ENCODE measurements at regions not wholly inside any gene's neighbourhood (a gene's known extent, or its start where the extent isn't known, plus 50 kb on each side); places are given as distances from the start of the nearest gene placed in this dataset.

DNA sequence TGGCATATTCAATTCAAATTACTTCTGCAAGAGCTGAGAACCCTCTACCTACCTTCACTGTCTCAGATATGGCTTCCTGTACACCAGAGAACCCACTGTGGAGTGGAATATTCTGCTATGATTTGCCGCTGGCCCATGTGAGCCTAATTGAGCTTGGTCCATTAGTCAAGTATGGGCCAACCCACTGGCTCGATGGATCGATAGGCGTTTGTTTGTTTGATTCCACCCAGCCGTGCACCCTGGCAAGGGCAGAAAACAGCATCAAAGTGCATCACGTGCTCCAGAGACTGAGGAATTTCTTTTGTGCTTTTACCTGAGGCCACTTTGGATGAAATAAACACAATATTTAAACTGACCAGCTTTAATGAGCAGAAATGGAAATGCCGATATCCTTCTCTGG, 426.3 kb downstream of the AACS start:
- H3K36me3 ChIP-seq (ENCODE audit: control insufficient read depth in 2 of 4, insufficient read depth in 4 of 4, low read length in 3 of 4): peaks cover 0 to 5% (median 0%) of the 10 kb centered on the region in 4 experiments; a peak in 1 of 8 replicates
- H3K18ac ChIP-seq (ENCODE audit: extremely low read depth, low read length): no peak overlapping the region
- H3K27ac ChIP-seq (ENCODE audit: low read depth, low read length): no peak overlapping the region
- no peak overlapping the region for H4K91ac ChIP-seq (replicated peaks; ENCODE audit: insufficient read length, low read length)
- DNase-seq (ENCODE audit: low read depth in 1 of 2, low spot score in 2 of 2) (no peak), FAIRE-seq (no peak)
- no peak overlapping the region for H2AFZ ChIP-seq (ENCODE audit: low read length)
- ChIA-PET CTCF (ENCODE audit: partially characterized antibody) (interaction anchor here (1.0 to 1.3 kb wide), 2 partner anchors 11 to 33 kb away, joined by 3 read pairs; no protein-coding TSS in a partner anchor), POLR2A (ENCODE audit: partially characterized antibody) (no interaction called here)
- H2BK5ac ChIP-seq (ENCODE audit: low read depth, low read length): no peak overlapping the region
- H3K27me3 ChIP-seq (replicated peaks in 1 of 4; ENCODE audit: control insufficient read depth in 3 of 4, extremely low read depth in 1 of 4, insufficient read depth in 3 of 4, low read length in 3 of 4): no peaks in the 10 kb centered on the region
- no peak overlapping the region for H3K23ac ChIP-seq (ENCODE audit: insufficient read length)
- no peaks in the 10 kb centered on the region for H3K79me1 ChIP-seq (ENCODE audit: low read depth, low read length)
- no peak overlapping the region for H3K56ac ChIP-seq (replicated peaks; ENCODE audit: insufficient read length, low read depth, low read length)
- H3K4me3 ChIP-seq (ENCODE audit: extremely low read depth in 1 of 4, insufficient read depth in 2 of 4, low read depth in 3 of 4, low read length in 4 of 4): no peak overlapping the region
- H2AK5ac ChIP-seq (ENCODE audit: low read depth, low read length): no peak overlapping the region
- no peaks in the 10 kb centered on the region for H3K23me2 ChIP-seq (ENCODE audit: low read depth, low read length)
- H2BK20ac ChIP-seq (ENCODE audit: low read length): no peak overlapping the region
- no peak overlapping the region for H4K5ac ChIP-seq (ENCODE audit: insufficient read length, low read depth, low read length)
- H3K4me2 ChIP-seq (ENCODE audit: insufficient read depth in 1 of 2, low read depth in 2 of 2, low read length in 2 of 2): no peak overlapping the region
- H3K4ac ChIP-seq (replicated peaks; ENCODE audit: insufficient read length, low read depth, low read length): no peak overlapping the region
- H3K9ac ChIP-seq (replicated peaks in 1 of 4; ENCODE audit: extremely low read depth in 1 of 4, low read depth in 3 of 4, low read length in 3 of 4): no peak overlapping the region
- peaks cover 1 to 2% of the 10 kb centered on the region in 2 experiments for H4K20me1 ChIP-seq (replicated peaks in 1 of 2; ENCODE audit: control insufficient read depth in 1 of 2, insufficient read depth in 2 of 2, low read length in 2 of 2)
- no peak overlapping the region for H4K8ac ChIP-seq (ENCODE audit: extremely low read depth, insufficient read depth, low read length)
- no peak overlapping the region for H2BK15ac ChIP-seq (ENCODE audit: low read length)
- H2BK120ac ChIP-seq (replicated peaks; ENCODE audit: low read depth, low read length): no peak overlapping the region
- no peak overlapping the region for H2BK12ac ChIP-seq (ENCODE audit: low read depth, low read length)
- H3K9me3 ChIP-seq (ENCODE audit: insufficient read depth in 2 of 2, low read depth in 1 of 2, low read length in 1 of 2): peaks cover 4 to 5% of the 10 kb centered on the region in 2 experiments; a peak in 1 of 4 replicates
- peaks cover 0 to 3% of the 10 kb centered on the region in 2 experiments; a peak in 1 of 4 replicates for H3K79me2 ChIP-seq (ENCODE audit: control insufficient read depth in 1 of 2, insufficient read depth in 2 of 2, low read length in 2 of 2)
- no peak overlapping the region for H3K14ac ChIP-seq (ENCODE audit: insufficient read length)
- peaks cover 0 to 4% (median 2%) of the 10 kb centered on the region in 4 experiments; a peak in 2 of 7 replicates for H3K4me1 ChIP-seq (replicated peaks in 1 of 4; ENCODE audit: control insufficient read depth in 3 of 4, insufficient read depth in 4 of 4, low read length in 3 of 4)
- WGBS, 2 experiments (ENCODE audit: extremely low coverage in 1 of 2, insufficient coverage in 1 of 2, insufficient read length in 1 of 2, insufficient replicate concordance in 2 of 2, low coverage in 1 of 2, low lambda C conversion rate in 2 of 2, missing lambda C conversion rate in 1 of 2): 98% methylated on average over 7 of the region's 7 CpGs; no CpG with 5 or more reads in 1 of the 2 experiments
- no peak for TF ChIP-seq CTBP2 (IDR thresholded peaks at IDR 0.05; ENCODE audit: borderline replicate concordance, insufficient read depth, insufficient read length, low read length)
- TF ChIP-seq RBBP5 (IDR thresholded peaks at IDR 0.05; ENCODE audit: borderline replicate concordance, low read depth, low read length): no peak
- TF ChIP-seq BCL11A (IDR thresholded peaks at IDR 0.05; ENCODE audit: low read depth in 2 of 2, low read length in 2 of 2): no peak
- TF ChIP-seq TAF7 (optimal IDR thresholded peaks at IDR 0.05; ENCODE audit: borderline replicate concordance, low read depth, low read length): no peak
- TF ChIP-seq RNF2 (IDR thresholded peaks at IDR 0.05; ENCODE audit: borderline replicate concordance, low read depth, low read length, missing control alignments, poor library complexity, severe bottlenecking): no peak
- TF ChIP-seq MAFK (IDR thresholded peaks at IDR 0.05; ENCODE audit: low read depth, low read length): no peak
